ENCODE measurements at regions not wholly inside any gene's neighbourhood (a gene's known extent, or its start where the extent isn't known, plus 50 kb on each side); places are given as distances from the start of the nearest gene placed in this dataset.

DNA sequence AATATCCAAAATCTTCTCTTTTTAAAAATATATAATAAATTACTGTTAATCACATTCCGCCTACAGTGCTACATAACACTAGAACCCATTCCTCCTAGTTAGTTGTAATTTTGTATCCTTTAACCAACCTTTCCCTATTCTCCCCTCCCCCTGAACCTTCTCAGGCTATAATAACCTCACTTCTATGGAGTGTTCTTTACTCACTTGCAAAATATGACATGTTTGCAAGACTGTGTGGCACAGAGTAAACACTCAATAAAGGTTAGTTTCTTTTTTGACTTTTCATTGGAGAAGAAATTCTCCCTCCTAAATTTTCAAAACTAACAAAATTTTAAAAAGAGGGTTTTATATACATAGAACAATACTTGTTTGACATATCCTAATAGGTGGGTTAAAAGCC lies 147.0 kb downstream of the FOXA2 start:
- no peak overlapping the region for H3K9ac ChIP-seq (ENCODE audit: extremely low read depth, insufficient read length, low read length)
- TF ChIP-seq, protein P1, sequence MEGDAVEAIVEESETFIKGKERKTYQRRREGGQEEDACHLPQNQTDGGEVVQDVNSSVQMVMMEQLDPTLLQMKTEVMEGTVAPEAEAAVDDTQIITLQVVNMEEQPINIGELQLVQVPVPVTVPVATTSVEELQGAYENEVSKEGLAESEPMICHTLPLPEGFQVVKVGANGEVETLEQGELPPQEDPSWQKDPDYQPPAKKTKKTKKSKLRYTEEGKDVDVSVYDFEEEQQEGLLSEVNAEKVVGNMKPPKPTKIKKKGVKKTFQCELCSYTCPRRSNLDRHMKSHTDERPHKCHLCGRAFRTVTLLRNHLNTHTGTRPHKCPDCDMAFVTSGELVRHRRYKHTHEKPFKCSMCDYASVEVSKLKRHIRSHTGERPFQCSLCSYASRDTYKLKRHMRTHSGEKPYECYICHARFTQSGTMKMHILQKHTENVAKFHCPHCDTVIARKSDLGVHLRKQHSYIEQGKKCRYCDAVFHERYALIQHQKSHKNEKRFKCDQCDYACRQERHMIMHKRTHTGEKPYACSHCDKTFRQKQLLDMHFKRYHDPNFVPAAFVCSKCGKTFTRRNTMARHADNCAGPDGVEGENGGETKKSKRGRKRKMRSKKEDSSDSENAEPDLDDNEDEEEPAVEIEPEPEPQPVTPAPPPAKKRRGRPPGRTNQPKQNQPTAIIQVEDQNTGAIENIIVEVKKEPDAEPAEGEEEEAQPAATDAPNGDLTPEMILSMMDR (conservative IDR thresholded peaks at IDR 0.05), result no peak
- H3K4me1 ChIP-seq (ENCODE audit: insufficient read depth, low read length), result no peaks in the 10 kb centered on the region
- no CpG with 5 or more reads among the region's 1 CpG for WGBS (ENCODE audit: extremely low coverage, insufficient read length, low lambda C conversion rate)
- H3K4me1 Mint-ChIP-seq, result peaks cover 5% of the 10 kb centered on the region in 2 experiments
- no peak overlapping the region for H3K23ac ChIP-seq (ENCODE audit: insufficient read length, low read depth, low read length)
- no peaks in the 10 kb centered on the region for H3K79me1 ChIP-seq (ENCODE audit: insufficient read depth, low read depth, low read length, poor library complexity, severe bottlenecking)
- H3T11ph ChIP-seq (ENCODE audit: low read length), result no peak overlapping the region
- no peak overlapping the region for H2BK20ac ChIP-seq (ENCODE audit: low read depth, low read length, poor library complexity, severe bottlenecking)
- H3K23me2 ChIP-seq (ENCODE audit: insufficient read length, low read depth, low read length, poor library complexity, severe bottlenecking), result no peaks in the 10 kb centered on the region
- H2BK12ac ChIP-seq (ENCODE audit: insufficient read length, low read depth, low read length), result no peak overlapping the region
- no peaks in the 10 kb centered on the region for H3K79me2 ChIP-seq (ENCODE audit: insufficient read depth, low read length)
- H3K36me3 Mint-ChIP-seq (ENCODE audit: insufficient read depth in 1 of 3, low read depth in 3 of 3), result no peaks in the 10 kb centered on the region
- no peak overlapping the region for H2AFZ ChIP-seq (ENCODE audit: low read length)
- no peak overlapping the region for H3K56ac ChIP-seq (ENCODE audit: insufficient read length, low read depth, low read length)
- H3K9me3 Mint-ChIP-seq, result no peaks in the 10 kb centered on the region
- H4K91ac ChIP-seq (ENCODE audit: insufficient read length, low read depth, low read length), result no peak overlapping the region
- no peak overlapping the region for H2AK5ac ChIP-seq (ENCODE audit: insufficient read length, low read length)
- no peak overlapping the region for H2BK15ac ChIP-seq (ENCODE audit: low read depth, low read length)
- H4K8ac ChIP-seq (replicated peaks; ENCODE audit: insufficient read length, low read depth, low read length), result no peak overlapping the region
- H3K27ac Mint-ChIP-seq, result no peak overlapping the region
- no peak for DNase-seq
- H2BK5ac ChIP-seq (ENCODE audit: insufficient read length, low read length), result no peak overlapping the region
- no peaks in the 10 kb centered on the region for H3K9me3 ChIP-seq (ENCODE audit: control insufficient read depth, low read depth, low read length)
- peaks cover 3% of the 10 kb centered on the region; the same call in 1 of the 2 replicates for H3K27me3 ChIP-seq (ENCODE audit: insufficient read depth, low read length)
- no peak overlapping the region for H4K5ac ChIP-seq (ENCODE audit: insufficient read length, low read depth, low read length)
- no peak overlapping the region for H3K18ac ChIP-seq (ENCODE audit: insufficient read length, low read depth, low read length)
- H3K4ac ChIP-seq (ENCODE audit: low read depth, low read length), result no peak overlapping the region
- H4K20me1 ChIP-seq (ENCODE audit: control insufficient read depth, insufficient read depth, insufficient read length), result no peaks in the 10 kb centered on the region
- no peak overlapping the region for H3K14ac ChIP-seq (ENCODE audit: insufficient read depth, low read length)
- no peak overlapping the region for H3K4me3 Mint-ChIP-seq
- no peak overlapping the region for H2BK120ac ChIP-seq (ENCODE audit: low read depth, low read length, poor library complexity, severe bottlenecking)
- no peak overlapping the region for H3K27ac ChIP-seq (ENCODE audit: insufficient read length, low read depth, low read length)
- no peak overlapping the region for H3K4me2 ChIP-seq (ENCODE audit: insufficient read depth, insufficient read length, low read length)
- H3K27me3 Mint-ChIP-seq (ENCODE audit: low read depth), result peaks cover 71% of the 10 kb centered on the region

All from H9 (cell line).